Stimulated activated CD4-positive, alpha-beta T cell treated with anti-CD3 and anti-CD28 coated beads, Interleukin-2, amount 100 ng/mL, for 48 hours (primary cell): ENCODE measurements at regions not wholly inside any gene's neighbourhood (a gene's known extent, or its start where the extent isn't known, plus 50 kb on each side); places are given as distances from the start of the nearest gene placed in this dataset.
A peak's percentile ranks its signal among the peaks of the same experiment; 100 is the strongest.

Source experiments
- DNase-seq, 2 donors: peaks; one replicate each; pipeline ENCODE4 v3.0.0-alpha.2; 2020

GRCh38 chr6:139919107-139920026 lies 544.9 kb upstream of the CITED2 start:
- no peak for DNase-seq

- no peak for DNase-seq
Observed at GRCh38 chr6:139917951-139918630, 543.6 kb upstream of the CITED2 start.

GRCh38 chr6:139914910-139915309 lies 540.5 kb upstream of the CITED2 start:
- no peak for DNase-seq

- DNase-seq: no peak
Observed at GRCh38 chr6:139912735-139913400, 538.4 kb upstream of the CITED2 start.

- DNase-seq: no peak
Observed at GRCh38 chr6:139909992-139910391, 535.5 kb upstream of the CITED2 start.

- no peak for DNase-seq
Observed at GRCh38 chr6:139905404-139906052, 531.1 kb upstream of the CITED2 start.

GRCh38 chr6:139904568-139904967 lies 530.1 kb upstream of the CITED2 start:
- DNase-seq: no peak

GRCh38 chr6:139904158-139904533 lies 529.7 kb upstream of the CITED2 start:
- DNase-seq: no peak

GRCh38 chr6:139903411-139904157 lies 529.1 kb upstream of the CITED2 start:
- no peak for DNase-seq

GRCh38 chr6:139895205-139895793 lies 520.9 kb upstream of the CITED2 start:
- DNase-seq: no peak

GRCh38 chr6:139894271-139894670 lies 519.8 kb upstream of the CITED2 start:
- no peak for DNase-seq

GRCh38 chr6:139891471-139891870 lies 517.0 kb upstream of the CITED2 start:
- DNase-seq: no peak

- no peak for DNase-seq
Observed at GRCh38 chr6:139888681-139889122, 514.3 kb upstream of the CITED2 start.

GRCh38 chr6:139887275-139887674 lies 512.8 kb upstream of the CITED2 start:
- DNase-seq: no peak

GRCh38 chr6:139886396-139886795 lies 511.9 kb upstream of the CITED2 start:
- DNase-seq: no peak

GRCh38 chr6:139885909-139886308 lies 511.5 kb upstream of the CITED2 start:
- DNase-seq: no peak

- no peak for DNase-seq
Observed at GRCh38 chr6:139883776-139884175, 509.3 kb upstream of the CITED2 start.

GRCh38 chr6:139882977-139883728 lies 508.7 kb upstream of the CITED2 start:
- no peak for DNase-seq

- DNase-seq: no peak
Observed at GRCh38 chr6:139882234-139882633, 507.8 kb upstream of the CITED2 start.

- DNase-seq: peak; percentile 6 to 15
Observed at GRCh38 chr6:139881728-139882211, 507.3 kb upstream of the CITED2 start.

- DNase-seq: no peak
Observed at GRCh38 chr6:139881236-139881635, 506.8 kb upstream of the CITED2 start.
